Endothelial cell (in vitro differentiated cells): ENCODE measurements at regions not wholly inside any gene's neighbourhood (a gene's known extent, or its start where the extent isn't known, plus 50 kb on each side); places are given as distances from the start of the nearest gene placed in this dataset.

Source experiments
- DNase-seq: peaks from one replicate; pipeline ENCODE4 v3.0.0; 2021; ENCODE audit warnings: low spot score
- H3K27ac Mint-ChIP-seq: one replicate; pipeline ENCODE4 v1.8.0; 2021; ENCODE audit warnings: mixed read lengths, inconsistent platforms; ENCODE audit not compliant: unreplicated experiment
- H3K27me3 Mint-ChIP-seq: one replicate; pipeline ENCODE4 v1.8.0; 2021; ENCODE audit warnings: mild to moderate bottlenecking, moderate library complexity, mixed read lengths, inconsistent platforms; ENCODE audit not compliant: unreplicated experiment
- H3K36me3 Mint-ChIP-seq: one replicate; pipeline ENCODE4 v1.8.0; 2021; ENCODE audit warnings: mild to moderate bottlenecking, low read depth, mixed read lengths, inconsistent platforms; ENCODE audit not compliant: unreplicated experiment
- H3K4me1 Mint-ChIP-seq: one replicate; pipeline ENCODE4 v1.8.0; 2021; ENCODE audit warnings: mild to moderate bottlenecking, mixed read lengths, inconsistent platforms; ENCODE audit not compliant: unreplicated experiment
- H3K4me3 Mint-ChIP-seq: one replicate; pipeline ENCODE4 v1.8.0; 2021; ENCODE audit warnings: mild to moderate bottlenecking, mixed read lengths, inconsistent platforms; ENCODE audit not compliant: unreplicated experiment
- H3K9me3 Mint-ChIP-seq: one replicate; pipeline ENCODE4 v1.8.0; 2021; ENCODE audit warnings: mixed read lengths, inconsistent platforms; ENCODE audit not compliant: unreplicated experiment
- TF ChIP-seq, protein P1 (sequence below): fragments of 200-600 bp; sonication (generic); IDR thresholded peaks from one replicate; pipeline ENCODE4 v1.5.0; 2021; ENCODE audit warnings: antibody characterized with exemption; ENCODE audit not compliant: unreplicated experiment

DNA sequence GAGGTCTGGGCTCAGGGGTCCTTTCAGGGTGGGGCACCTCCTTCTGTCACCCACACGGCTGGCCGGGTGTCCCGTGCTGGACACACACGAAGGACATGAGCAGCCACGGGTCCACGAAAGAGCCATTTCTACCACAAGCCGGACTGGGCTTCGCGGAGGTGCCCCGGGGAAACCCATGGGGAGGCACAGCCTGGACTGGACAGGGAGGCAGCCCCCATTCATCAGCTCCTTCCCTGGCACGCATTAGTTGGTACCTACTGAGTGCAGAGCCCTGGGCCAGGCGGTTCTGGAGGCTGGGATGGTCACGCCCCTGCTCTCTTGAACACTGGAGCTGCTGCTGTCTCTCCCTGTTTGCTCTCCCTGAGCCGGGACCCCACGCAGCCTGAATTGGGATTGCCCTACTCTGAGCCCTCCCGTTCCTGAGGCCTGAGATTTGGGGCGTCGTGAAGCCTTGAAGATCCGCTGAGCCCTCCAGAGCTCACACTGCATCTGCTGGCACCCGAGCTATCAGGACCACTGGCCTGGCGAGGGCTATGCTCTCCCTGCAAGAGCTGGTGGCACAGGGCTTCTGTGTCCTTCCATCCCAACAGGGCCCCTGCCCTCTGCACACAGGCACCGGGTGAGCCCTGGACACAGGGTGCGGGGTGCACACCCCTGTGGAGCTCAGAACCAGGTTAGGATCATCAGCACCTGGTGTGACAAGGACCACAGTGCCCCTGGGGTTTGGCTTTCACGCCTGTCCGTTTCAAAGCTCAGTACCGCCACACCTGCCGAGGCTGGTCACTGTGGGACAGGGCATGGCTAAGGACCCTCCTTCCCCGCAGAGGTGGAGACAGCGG, 84.6 kb downstream of the MYEOV start:
- TF ChIP-seq, protein P1, sequence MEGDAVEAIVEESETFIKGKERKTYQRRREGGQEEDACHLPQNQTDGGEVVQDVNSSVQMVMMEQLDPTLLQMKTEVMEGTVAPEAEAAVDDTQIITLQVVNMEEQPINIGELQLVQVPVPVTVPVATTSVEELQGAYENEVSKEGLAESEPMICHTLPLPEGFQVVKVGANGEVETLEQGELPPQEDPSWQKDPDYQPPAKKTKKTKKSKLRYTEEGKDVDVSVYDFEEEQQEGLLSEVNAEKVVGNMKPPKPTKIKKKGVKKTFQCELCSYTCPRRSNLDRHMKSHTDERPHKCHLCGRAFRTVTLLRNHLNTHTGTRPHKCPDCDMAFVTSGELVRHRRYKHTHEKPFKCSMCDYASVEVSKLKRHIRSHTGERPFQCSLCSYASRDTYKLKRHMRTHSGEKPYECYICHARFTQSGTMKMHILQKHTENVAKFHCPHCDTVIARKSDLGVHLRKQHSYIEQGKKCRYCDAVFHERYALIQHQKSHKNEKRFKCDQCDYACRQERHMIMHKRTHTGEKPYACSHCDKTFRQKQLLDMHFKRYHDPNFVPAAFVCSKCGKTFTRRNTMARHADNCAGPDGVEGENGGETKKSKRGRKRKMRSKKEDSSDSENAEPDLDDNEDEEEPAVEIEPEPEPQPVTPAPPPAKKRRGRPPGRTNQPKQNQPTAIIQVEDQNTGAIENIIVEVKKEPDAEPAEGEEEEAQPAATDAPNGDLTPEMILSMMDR = no peak
- Mint-ChIP-seq H3K27ac (no peak overlapping the region), H3K36me3 (no peaks in the 10 kb centered on the region)

DNA sequence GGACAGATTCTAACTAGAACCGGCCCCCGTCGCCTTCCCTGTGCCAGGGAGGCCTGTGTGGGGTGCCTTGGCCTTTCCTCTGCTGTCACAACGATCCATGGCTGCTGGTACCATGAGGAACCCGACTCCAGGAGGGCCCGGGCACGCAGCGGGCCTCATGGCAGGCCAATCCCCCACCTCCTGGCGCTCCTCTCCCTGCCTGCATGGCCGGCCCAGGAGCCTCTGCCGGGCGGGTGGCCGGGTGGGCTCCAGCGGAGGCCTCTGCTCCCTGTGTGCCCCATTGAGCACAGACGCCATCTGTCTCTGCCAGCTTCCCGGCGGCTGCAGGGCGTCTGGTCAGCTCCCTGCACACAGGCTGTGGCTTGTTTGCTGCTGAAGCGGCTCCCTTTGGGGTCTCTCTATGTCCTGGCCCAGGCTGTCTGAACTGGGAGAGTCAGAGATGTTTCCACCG, 86.5 kb downstream of the MYEOV start:
- Mint-ChIP-seq H3K36me3 (no peaks in the 10 kb centered on the region), H3K27me3 (peaks cover 12% of the 10 kb centered on the region), H3K9me3 (no peaks in the 10 kb centered on the region), H3K4me1 (peaks cover 2% of the 10 kb centered on the region), H3K27ac (no peak overlapping the region), H3K4me3 (no peak overlapping the region)
- no peak for DNase-seq
- TF ChIP-seq, protein P1 = no peak

More for the DNA sequence above, 84.6 kb downstream of the MYEOV start:
- no peak for DNase-seq
- H3K4me3 Mint-ChIP-seq = peak overlapping the region; percentile 38
- peaks cover 6% of the 10 kb centered on the region for H3K4me1 Mint-ChIP-seq
- H3K9me3 Mint-ChIP-seq = no peaks in the 10 kb centered on the region
- H3K27me3 Mint-ChIP-seq = peaks cover 11% of the 10 kb centered on the region

DNA sequence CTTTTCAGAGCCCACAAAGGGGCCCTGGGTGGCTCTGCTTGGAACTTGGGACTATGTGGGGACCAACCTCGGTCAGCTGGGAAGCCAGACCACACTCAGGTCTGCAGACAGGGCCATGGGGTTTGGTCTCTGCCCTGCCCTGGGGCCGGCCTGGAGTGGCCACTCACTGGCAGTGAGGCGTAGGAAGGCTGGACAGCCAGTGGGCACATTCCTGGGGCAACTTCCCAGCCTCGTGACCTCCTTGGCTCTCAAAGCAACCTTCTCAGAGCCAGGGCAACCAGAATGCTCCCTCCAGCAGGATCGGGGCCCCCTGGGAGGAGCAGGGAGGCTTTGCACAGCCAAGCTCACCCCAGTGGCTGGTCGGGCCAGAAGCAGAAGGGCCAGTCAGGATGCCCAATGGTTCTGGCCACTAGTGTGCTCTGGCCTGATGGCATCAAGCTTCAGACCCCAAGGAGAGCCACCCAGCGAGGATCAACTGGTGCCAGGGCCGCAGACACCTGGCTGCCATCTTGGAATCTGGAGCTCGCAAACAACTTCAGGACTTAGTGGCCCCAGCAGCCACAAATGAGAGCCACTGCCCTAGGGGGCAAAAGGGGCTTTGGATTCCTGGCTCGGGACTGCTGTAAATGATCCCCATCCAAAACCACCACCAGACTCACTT, 87.1 kb downstream of the MYEOV start:
- H3K4me3 Mint-ChIP-seq = no peak overlapping the region
- H3K27ac Mint-ChIP-seq = no peak overlapping the region
- H3K36me3 Mint-ChIP-seq = no peaks in the 10 kb centered on the region
- peaks cover 10% of the 10 kb centered on the region for H3K27me3 Mint-ChIP-seq
- H3K9me3 Mint-ChIP-seq = no peaks in the 10 kb centered on the region
- TF ChIP-seq, protein P1 = no peak
- DNase-seq = no peak
- peaks cover 4% of the 10 kb centered on the region for H3K4me1 Mint-ChIP-seq

DNA sequence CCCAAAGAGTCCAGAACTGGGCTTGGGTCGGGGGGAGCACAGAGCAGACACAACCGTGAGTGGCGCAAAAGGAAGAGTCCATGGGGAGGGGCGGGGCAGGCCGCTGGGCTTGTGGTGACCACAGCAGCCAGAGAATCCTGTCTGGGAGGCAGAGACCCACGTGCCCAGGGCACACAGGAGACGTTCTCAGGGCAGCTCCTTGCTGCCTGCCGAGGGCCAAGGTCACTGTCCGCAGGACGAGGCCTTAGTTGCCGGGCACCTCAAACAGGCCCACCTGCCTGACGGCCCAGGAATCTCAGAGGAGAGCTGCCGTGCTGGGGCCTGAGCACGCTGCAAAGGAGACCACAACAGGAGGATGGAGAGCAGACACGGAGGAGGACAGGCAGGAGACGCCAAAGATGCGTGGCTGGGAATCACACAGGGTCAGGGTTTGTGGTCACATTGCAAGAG, 87.8 kb downstream of the MYEOV start:
- no peaks in the 10 kb centered on the region for H3K36me3 Mint-ChIP-seq
- DNase-seq = no peak
- H3K27me3 Mint-ChIP-seq = peaks cover 10% of the 10 kb centered on the region
- H3K27ac Mint-ChIP-seq = no peak overlapping the region
- TF ChIP-seq, protein P1 = no peak
- no peak overlapping the region for H3K4me3 Mint-ChIP-seq
- peaks cover 6% of the 10 kb centered on the region for H3K4me1 Mint-ChIP-seq
- H3K9me3 Mint-ChIP-seq = no peaks in the 10 kb centered on the region
